Parathyroid adenoma (tissue), 2 donors: ENCODE measurements at regions not wholly inside any gene's neighbourhood (a gene's known extent, or its start where the extent isn't known, plus 50 kb on each side); places are given as distances from the start of the nearest gene placed in this dataset.

Experiments used
- H2AFZ ChIP-seq: fragments of 300-600 bp; sonication (generic); one replicate; pipeline ENCODE4 v1.7.0; 2017; ENCODE audit warnings: antibody characterized with exemption, mild to moderate bottlenecking
- H3K27ac ChIP-seq: fragments of 300-600 bp; sonication (generic); one replicate; pipeline ENCODE4 v1.7.0; 2017
- H3K27me3 ChIP-seq: fragments of 300-600 bp; sonication (generic); one replicate; pipeline ENCODE4 v1.7.0; 2017; ENCODE audit warnings: low read length; ENCODE audit not compliant: control insufficient read depth, insufficient read depth
- H3K36me3 ChIP-seq: fragments of 300-600 bp; sonication (generic); one replicate; pipeline ENCODE4 v1.7.0; 2017; ENCODE audit warnings: low read length; ENCODE audit not compliant: control insufficient read depth, insufficient read depth
- H3K4me1 ChIP-seq: fragments of 300-600 bp; sonication (generic); one replicate; pipeline ENCODE4 v1.7.0; 2017; ENCODE audit warnings: control low read depth
- H3K4me2 ChIP-seq: fragments of 300-600 bp; sonication (generic); one replicate; pipeline ENCODE4 v1.7.0; 2017; ENCODE audit warnings: low read length
- H3K4me3 ChIP-seq: fragments of 300-600 bp; sonication (generic); one replicate; pipeline ENCODE4 v1.7.0; 2017; ENCODE audit warnings: low read depth, low read length
- H3K79me2 ChIP-seq: fragments of 300-600 bp; sonication (generic); one replicate; pipeline ENCODE4 v1.7.0; 2017; ENCODE audit warnings: control low read depth
- H3K9ac ChIP-seq: fragments of 300-600 bp; sonication (generic); one replicate; pipeline ENCODE4 v1.7.0; 2017; ENCODE audit warnings: mild to moderate bottlenecking
- H3K9me3 ChIP-seq: fragments of 300-600 bp; sonication (generic); one replicate; pipeline ENCODE4 v1.7.0; 2017; ENCODE audit warnings: low read length; ENCODE audit not compliant: control insufficient read depth
- CTCF ChIP-seq: fragments of 300-600 bp; sonication (generic); IDR thresholded peaks from one replicate; pipeline ENCODE4 v1.7.0; 2017; ENCODE audit warnings: antibody characterized with exemption, mild to moderate bottlenecking
- donor health status: primary hyperparathyroidism.

GRCh38 chr21:27764056-27764455 is 797.2 kb upstream of the ADAMTS5 start:
- H2AFZ ChIP-seq: no peak overlapping the region
- no peaks in the 10 kb centered on the region for H3K36me3 ChIP-seq
- H3K9me3 ChIP-seq: no peaks in the 10 kb centered on the region
- H3K4me3 ChIP-seq: no peak overlapping the region
- no peaks in the 10 kb centered on the region for H3K27me3 ChIP-seq
- H3K27ac ChIP-seq: no peak overlapping the region
- H3K79me2 ChIP-seq: no peaks in the 10 kb centered on the region
- H3K4me1 ChIP-seq: no peaks in the 10 kb centered on the region
- H3K4me2 ChIP-seq: no peak overlapping the region
- TF ChIP-seq CTCF: no peak
- no peak overlapping the region for H3K9ac ChIP-seq

- H3K27me3 ChIP-seq: no peaks in the 10 kb centered on the region
- H3K4me2 ChIP-seq: no peak overlapping the region
- H3K36me3 ChIP-seq: no peaks in the 10 kb centered on the region
- H3K79me2 ChIP-seq: no peaks in the 10 kb centered on the region
- no peak overlapping the region for H3K9ac ChIP-seq
- H3K4me3 ChIP-seq: no peak overlapping the region
- H3K9me3 ChIP-seq: no peaks in the 10 kb centered on the region
- H3K4me1 ChIP-seq: no peaks in the 10 kb centered on the region
- no peak overlapping the region for H2AFZ ChIP-seq
- no peak for TF ChIP-seq CTCF
- no peak overlapping the region for H3K27ac ChIP-seq
Measured at GRCh38 chr21:27761623-27762022, 794.7 kb upstream of the ADAMTS5 start.

GRCh38 chr21:27759820-27760219 is 792.9 kb upstream of the ADAMTS5 start:
- H3K36me3 ChIP-seq: no peaks in the 10 kb centered on the region
- no peak overlapping the region for H3K27ac ChIP-seq
- H3K4me2 ChIP-seq: no peak overlapping the region
- H3K4me3 ChIP-seq: no peak overlapping the region
- no peaks in the 10 kb centered on the region for H3K9me3 ChIP-seq
- no peaks in the 10 kb centered on the region for H3K27me3 ChIP-seq
- no peaks in the 10 kb centered on the region for H3K79me2 ChIP-seq
- H2AFZ ChIP-seq: no peak overlapping the region
- no peak for TF ChIP-seq CTCF
- no peaks in the 10 kb centered on the region for H3K4me1 ChIP-seq
- no peak overlapping the region for H3K9ac ChIP-seq

- Histone ChIP-seq H3K9ac (no peak overlapping the region), H2AFZ (no peak overlapping the region), H3K4me3 (no peak overlapping the region), H3K79me2 (no peaks in the 10 kb centered on the region), H3K27ac (no peak overlapping the region), H3K4me2 (no peak overlapping the region), H3K9me3 (no peaks in the 10 kb centered on the region), H3K27me3 (no peaks in the 10 kb centered on the region), H3K36me3 (no peaks in the 10 kb centered on the region), H3K4me1 (no peaks in the 10 kb centered on the region)
- no peak for TF ChIP-seq CTCF
Measured at GRCh38 chr21:27759091-27759659, 792.3 kb upstream of the ADAMTS5 start.

GRCh38 chr21:27756191-27756590 is 789.3 kb upstream of the ADAMTS5 start:
- H3K36me3 ChIP-seq: no peaks in the 10 kb centered on the region
- no peak overlapping the region for H3K27ac ChIP-seq
- H3K4me3 ChIP-seq: no peak overlapping the region
- H3K4me2 ChIP-seq: no peak overlapping the region
- H3K27me3 ChIP-seq: no peaks in the 10 kb centered on the region
- H2AFZ ChIP-seq: no peak overlapping the region
- no peaks in the 10 kb centered on the region for H3K4me1 ChIP-seq
- no peak overlapping the region for H3K9ac ChIP-seq
- H3K79me2 ChIP-seq: no peaks in the 10 kb centered on the region
- no peak for TF ChIP-seq CTCF
- no peaks in the 10 kb centered on the region for H3K9me3 ChIP-seq
